ENCODE measurements at regions not wholly inside any gene's neighbourhood (a gene's known extent, or its start where the extent isn't known, plus 50 kb on each side); places are given as distances from the start of the nearest gene placed in this dataset.
"Not testable (repeated sequence)": the region's sequence is repeated elsewhere in the genome, so short reads cannot be mapped to it uniquely, and the experiment has no call there.

GRCh38 chr3:89533275-89533674 is 425.9 kb downstream of the EPHA3 start:
- no peak for DNase-seq (ENCODE audit: low read depth, low spot score)

GRCh38 chr3:89554587-89554986 is 447.2 kb downstream of the EPHA3 start:
- not testable (repeated sequence) for DNase-seq (ENCODE audit: low read depth, low spot score)

GRCh38 chr3:89558711-89559110 is 451.3 kb downstream of the EPHA3 start:
- DNase-seq (ENCODE audit: low read depth, low spot score): no peak

- no peak for DNase-seq (ENCODE audit: low read depth, low spot score)
Measured at GRCh38 chr3:89560568-89560967, 453.1 kb downstream of the EPHA3 start.

GRCh38 chr3:89562373-89562772 is 455.0 kb downstream of the EPHA3 start:
- DNase-seq (ENCODE audit: low read depth, low spot score): no peak

- DNase-seq (ENCODE audit: low read depth, low spot score): no peak
Measured at GRCh38 chr3:89565098-89565497, 457.7 kb downstream of the EPHA3 start.

- DNase-seq (ENCODE audit: low read depth, low spot score): no peak
Measured at GRCh38 chr3:89570465-89570864, 463.0 kb downstream of the EPHA3 start.

- DNase-seq (ENCODE audit: low read depth, low spot score): peak; percentile 35
Measured at GRCh38 chr3:89571298-89571697, 463.9 kb downstream of the EPHA3 start.

GRCh38 chr3:89571707-89572106 is 464.3 kb downstream of the EPHA3 start:
- no peak for DNase-seq (ENCODE audit: low read depth, low spot score)

- no peak for DNase-seq (ENCODE audit: low read depth, low spot score)
Measured at GRCh38 chr3:89572261-89572660, 464.8 kb downstream of the EPHA3 start.

GRCh38 chr3:89576417-89576816 is 469.0 kb downstream of the EPHA3 start:
- DNase-seq (ENCODE audit: low read depth, low spot score): no peak

GRCh38 chr3:89577637-89578530 is 470.5 kb downstream of the EPHA3 start:
- peak; percentile 17 for DNase-seq (ENCODE audit: low read depth, low spot score)

GRCh38 chr3:89580859-89581258 is 473.4 kb downstream of the EPHA3 start:
- no peak for DNase-seq (ENCODE audit: low read depth, low spot score)

- DNase-seq (ENCODE audit: low read depth, low spot score): no peak
Measured at GRCh38 chr3:89584398-89584797, 477.0 kb downstream of the EPHA3 start.

- no peak for DNase-seq (ENCODE audit: low read depth, low spot score)
Measured at GRCh38 chr3:89586256-89586655, 478.8 kb downstream of the EPHA3 start.

- no peak for DNase-seq (ENCODE audit: low read depth, low spot score)
Measured at GRCh38 chr3:89586676-89587075, 479.3 kb downstream of the EPHA3 start.

- DNase-seq (ENCODE audit: low read depth, low spot score): no peak
Measured at GRCh38 chr3:89606151-89606550, 498.7 kb downstream of the EPHA3 start.

- DNase-seq (ENCODE audit: low read depth, low spot score): no peak
Measured at GRCh38 chr3:89612027-89612426, 504.6 kb downstream of the EPHA3 start.

GRCh38 chr3:89613241-89613640 is 505.8 kb downstream of the EPHA3 start:
- DNase-seq (ENCODE audit: low read depth, low spot score): peak; percentile 4

GRCh38 chr3:89617706-89618105 is 510.3 kb downstream of the EPHA3 start:
- DNase-seq (ENCODE audit: low read depth, low spot score): no peak

- DNase-seq (ENCODE audit: low read depth, low spot score): no peak
Measured at GRCh38 chr3:89619263-89619662, 511.8 kb downstream of the EPHA3 start.

- no peak for DNase-seq (ENCODE audit: low read depth, low spot score)
Measured at GRCh38 chr3:89622063-89622700, 514.8 kb downstream of the EPHA3 start.

- DNase-seq (ENCODE audit: low read depth, low spot score): no peak
Measured at GRCh38 chr3:89624494-89624893, 517.1 kb downstream of the EPHA3 start.
